ENCODE measurements at regions not wholly inside any gene's neighbourhood (a gene's known extent, or its start where the extent isn't known, plus 50 kb on each side); places are given as distances from the start of the nearest gene placed in this dataset.

GRCh38 chr7:25279705-25280104 is 51.4 kb upstream of the NPVF start:
- no peaks in the 10 kb centered on the region for H3K27me3 ChIP-seq
- 72 to 73% methylated on average over 3 to 4 of the region's 4 CpGs for WGBS, 2 donors (ENCODE audit: low coverage in 1 of 2)
- no peaks in the 10 kb centered on the region for H3K9me3 ChIP-seq
- no peaks in the 10 kb centered on the region for H3K4me1 ChIP-seq
- TF ChIP-seq POLR2AphosphoS5 (IDR thresholded peaks at IDR 0.05) (no peak), CTCF (IDR thresholded peaks at IDR 0.05) (no peak), EP300 (IDR thresholded peaks at IDR 0.05) (no peak), POLR2A (IDR thresholded peaks at IDR 0.05) (no peak)
- no peak overlapping the region for H3K27ac ChIP-seq
- no peak for ATAC-seq
- no peak overlapping the region for H3K4me3 ChIP-seq
- H3K36me3 ChIP-seq, result no peaks in the 10 kb centered on the region

GRCh38 chr7:25280181-25280580 is 51.9 kb upstream of the NPVF start:
- no peak overlapping the region for H3K27ac ChIP-seq
- H3K4me3 ChIP-seq, result no peak overlapping the region
- TF ChIP-seq EP300 (IDR thresholded peaks at IDR 0.05), result no peak
- H3K36me3 ChIP-seq, result no peaks in the 10 kb centered on the region
- H3K9me3 ChIP-seq, result no peaks in the 10 kb centered on the region
- ATAC-seq, result no peak
- no peaks in the 10 kb centered on the region for H3K27me3 ChIP-seq
- H3K4me1 ChIP-seq, result no peaks in the 10 kb centered on the region
- WGBS, 2 donors (ENCODE audit: low coverage in 1 of 2), result 75 to 86% methylated on average over 1 to 3 of the region's 3 CpGs

- WGBS, 2 donors (ENCODE audit: low coverage in 1 of 2), result 82% methylated on average over 8 of the region's 8 CpGs; no CpG with 5 or more reads in 1 of the 2 donors
- Histone ChIP-seq H3K4me1 (no peaks in the 10 kb centered on the region), H3K9me3 (no peaks in the 10 kb centered on the region), H3K4me3 (no peak overlapping the region), H3K27me3 (no peaks in the 10 kb centered on the region), H3K36me3 (no peaks in the 10 kb centered on the region), H3K27ac (no peak overlapping the region)
- no peak for ATAC-seq
- TF ChIP-seq POLR2A (IDR thresholded peaks at IDR 0.05), result no peak
- TF ChIP-seq EP300 (IDR thresholded peaks at IDR 0.05), result no peak
- no peak for TF ChIP-seq POLR2AphosphoS5 (IDR thresholded peaks at IDR 0.05)
- no peak for TF ChIP-seq CTCF (IDR thresholded peaks at IDR 0.05)
These were observed 53.9 kb upstream of the NPVF start for GRCh38 chr7:25282194-25282593.

- no peaks in the 10 kb centered on the region for H3K9me3 ChIP-seq
- no peak overlapping the region for H3K4me3 ChIP-seq
- TF ChIP-seq CTCF (IDR thresholded peaks at IDR 0.05) (no peak), POLR2AphosphoS5 (IDR thresholded peaks at IDR 0.05) (no peak), POLR2A (IDR thresholded peaks at IDR 0.05) (no peak), EP300 (IDR thresholded peaks at IDR 0.05) (no peak)
- H3K4me1 ChIP-seq, result peaks cover 0 to 21% (median 3%) of the 10 kb centered on the region in 3 donors
- ATAC-seq, result no peak
- no peak overlapping the region for H3K27ac ChIP-seq
- no peaks in the 10 kb centered on the region for H3K36me3 ChIP-seq
- no peaks in the 10 kb centered on the region for H3K27me3 ChIP-seq
These were observed 58.5 kb upstream of the NPVF start for GRCh38 chr7:25286756-25287155.

- no peaks in the 10 kb centered on the region for H3K36me3 ChIP-seq
- TF ChIP-seq CTCF (IDR thresholded peaks at IDR 0.05) (no peak), EP300 (IDR thresholded peaks at IDR 0.05) (no peak), POLR2AphosphoS5 (IDR thresholded peaks at IDR 0.05) (no peak), POLR2A (IDR thresholded peaks at IDR 0.05) (no peak)
- no peaks in the 10 kb centered on the region for H3K27me3 ChIP-seq
- no peak overlapping the region for H3K27ac ChIP-seq
- H3K4me3 ChIP-seq, result no peak overlapping the region
- no peaks in the 10 kb centered on the region for H3K9me3 ChIP-seq
- 92 to 97% methylated on average over 3 to 6 of the region's 6 CpGs for WGBS, 2 donors (ENCODE audit: low coverage in 1 of 2)
- ATAC-seq, result no peak
- peaks cover 0 to 21% (median 3%) of the 10 kb centered on the region in 3 donors for H3K4me1 ChIP-seq
These were observed 59.0 kb upstream of the NPVF start for GRCh38 chr7:25287291-25287690.

Measured in gastroesophageal sphincter (tissue), 4 donors.